ENCODE measurements at regions not wholly inside any gene's neighbourhood (a gene's known extent, or its start where the extent isn't known, plus 50 kb on each side); places are given as distances from the start of the nearest gene placed in this dataset.
A peak's percentile ranks its signal among the peaks of the same experiment; 100 is the strongest.

GRCh38 chr5:56339732-56340131, 106.6 kb upstream of the ANKRD55 start:
- no peak for DNase-seq

- DNase-seq, result no peak
Measured at GRCh38 chr5:56337715-56338319, 104.7 kb upstream of the ANKRD55 start.

GRCh38 chr5:56335212-56335611, 102.1 kb upstream of the ANKRD55 start:
- DNase-seq, result no peak

GRCh38 chr5:56330806-56331205, 97.7 kb upstream of the ANKRD55 start:
- DNase-seq, result peak; percentile 38

GRCh38 chr5:56330167-56330566, 97.0 kb upstream of the ANKRD55 start:
- DNase-seq, result no peak

- DNase-seq, result no peak
Measured at GRCh38 chr5:56329652-56330051, 96.5 kb upstream of the ANKRD55 start.

- DNase-seq, result no peak
Measured at GRCh38 chr5:56328753-56329560, 95.8 kb upstream of the ANKRD55 start.

- DNase-seq, result no peak
Measured at GRCh38 chr5:56327809-56328208, 94.7 kb upstream of the ANKRD55 start.

- DNase-seq, result no peak
Measured at GRCh38 chr5:56326770-56327169, 93.6 kb upstream of the ANKRD55 start.

- DNase-seq, result no peak
Measured at GRCh38 chr5:56326116-56326515, 93.0 kb upstream of the ANKRD55 start.

- no peak for DNase-seq
Measured at GRCh38 chr5:56325039-56325438, 91.9 kb upstream of the ANKRD55 start.

GRCh38 chr5:56323505-56323904, 90.4 kb upstream of the ANKRD55 start:
- DNase-seq, result no peak

GRCh38 chr5:56322592-56322991, 89.5 kb upstream of the ANKRD55 start:
- no peak for DNase-seq

- peak; percentile 47 for DNase-seq
Measured at GRCh38 chr5:56321236-56321881, 88.2 kb upstream of the ANKRD55 start.

- no peak for DNase-seq
Measured at GRCh38 chr5:56320686-56321085, 87.6 kb upstream of the ANKRD55 start.

- DNase-seq, result peak; percentile 82
Measured at GRCh38 chr5:56319526-56320181, 86.5 kb upstream of the ANKRD55 start.

GRCh38 chr5:56317923-56318561, 84.9 kb upstream of the ANKRD55 start:
- no peak for DNase-seq

GRCh38 chr5:56316299-56316994, 83.3 kb upstream of the ANKRD55 start:
- DNase-seq, result no peak

GRCh38 chr5:56314529-56314928, 81.4 kb upstream of the ANKRD55 start:
- DNase-seq, result peak; percentile 37

- no peak for DNase-seq
Measured at GRCh38 chr5:56313596-56313995, 80.5 kb upstream of the ANKRD55 start.

GRCh38 chr5:56313004-56313531, 79.9 kb upstream of the ANKRD55 start:
- DNase-seq, result no peak

- DNase-seq, result no peak
Measured at GRCh38 chr5:56311306-56311905, 78.3 kb upstream of the ANKRD55 start.
